ENCODE measurements at regions not wholly inside any gene's neighbourhood (a gene's known extent, or its start where the extent isn't known, plus 50 kb on each side); places are given as distances from the start of the nearest gene placed in this dataset.

DNA sequence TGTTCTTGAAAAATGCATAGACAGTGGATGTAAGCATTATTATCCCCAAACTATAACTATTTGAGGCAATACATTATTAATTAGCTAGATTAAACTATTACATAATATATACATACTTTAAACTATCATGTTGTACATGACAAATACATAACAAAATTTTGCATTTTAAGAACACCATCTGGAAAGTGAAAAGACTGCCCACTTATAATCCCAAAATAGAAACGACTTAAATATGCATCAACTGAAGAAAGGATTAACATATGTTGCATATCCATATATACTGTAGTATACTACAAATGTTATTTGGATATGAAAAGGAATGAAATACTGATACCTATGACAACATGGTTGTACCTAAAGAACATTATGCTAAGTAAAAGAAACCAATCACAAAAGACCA lies 700.8 kb upstream of the SPRY2 start:
- no peak for TF ChIP-seq JUN (IDR thresholded peaks at IDR 0.05)
- no peak for TF ChIP-seq BHLHE40 (IDR thresholded peaks at IDR 0.05; ENCODE audit: low read depth, low read length)
- TF ChIP-seq, protein P1, sequence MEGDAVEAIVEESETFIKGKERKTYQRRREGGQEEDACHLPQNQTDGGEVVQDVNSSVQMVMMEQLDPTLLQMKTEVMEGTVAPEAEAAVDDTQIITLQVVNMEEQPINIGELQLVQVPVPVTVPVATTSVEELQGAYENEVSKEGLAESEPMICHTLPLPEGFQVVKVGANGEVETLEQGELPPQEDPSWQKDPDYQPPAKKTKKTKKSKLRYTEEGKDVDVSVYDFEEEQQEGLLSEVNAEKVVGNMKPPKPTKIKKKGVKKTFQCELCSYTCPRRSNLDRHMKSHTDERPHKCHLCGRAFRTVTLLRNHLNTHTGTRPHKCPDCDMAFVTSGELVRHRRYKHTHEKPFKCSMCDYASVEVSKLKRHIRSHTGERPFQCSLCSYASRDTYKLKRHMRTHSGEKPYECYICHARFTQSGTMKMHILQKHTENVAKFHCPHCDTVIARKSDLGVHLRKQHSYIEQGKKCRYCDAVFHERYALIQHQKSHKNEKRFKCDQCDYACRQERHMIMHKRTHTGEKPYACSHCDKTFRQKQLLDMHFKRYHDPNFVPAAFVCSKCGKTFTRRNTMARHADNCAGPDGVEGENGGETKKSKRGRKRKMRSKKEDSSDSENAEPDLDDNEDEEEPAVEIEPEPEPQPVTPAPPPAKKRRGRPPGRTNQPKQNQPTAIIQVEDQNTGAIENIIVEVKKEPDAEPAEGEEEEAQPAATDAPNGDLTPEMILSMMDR (IDR thresholded peaks at IDR 0.05): no peak
- TF ChIP-seq EP300 (IDR thresholded peaks at IDR 0.05): no peak
- TF ChIP-seq CBX8 (IDR thresholded peaks at IDR 0.05): no peak
- no peak for TF ChIP-seq POLR2A (IDR thresholded peaks at IDR 0.05; ENCODE audit: low read length)
- no peak for TF ChIP-seq MAZ (IDR thresholded peaks at IDR 0.05; ENCODE audit: borderline replicate concordance, low read depth, low read length)
- no peak for TF ChIP-seq REST (IDR thresholded peaks at IDR 0.05)
- no peak for TF ChIP-seq ZSCAN20 (CRISPR knock-in tag; IDR thresholded peaks at IDR 0.05)
- no peak for TF ChIP-seq CEBPB (IDR thresholded peaks at IDR 0.05)
- TF ChIP-seq ZFP36 (IDR thresholded peaks at IDR 0.05; ENCODE audit: borderline replicate concordance, partially characterized antibody): no peak
- no peak for TF ChIP-seq POLR2AphosphoS2 (conservative IDR thresholded peaks at IDR 0.05; ENCODE audit: low read length)
- no peak for TF ChIP-seq BCL3 (IDR thresholded peaks at IDR 0.05)

All from A549 (cell line).